ENCODE measurements at regions not wholly inside any gene's neighbourhood (a gene's known extent, or its start where the extent isn't known, plus 50 kb on each side); places are given as distances from the start of the nearest gene placed in this dataset.

- TF ChIP-seq CTCF (conservative IDR thresholded peaks at IDR 0.05 in 1 of 2, IDR thresholded peaks at IDR 0.05 in 1 of 2; ENCODE audit: low read depth in 1 of 2, low read length in 2 of 2) (no peak), EZH2 (IDR thresholded peaks at IDR 0.05; ENCODE audit: low read length, missing control alignments) (no peak)
Measured at GRCh38 chr2:128455721-128456050, 137.0 kb upstream of the HS6ST1 start.
